ENCODE measurements at regions not wholly inside any gene's neighbourhood (a gene's known extent, or its start where the extent isn't known, plus 50 kb on each side); places are given as distances from the start of the nearest gene placed in this dataset.

DNA sequence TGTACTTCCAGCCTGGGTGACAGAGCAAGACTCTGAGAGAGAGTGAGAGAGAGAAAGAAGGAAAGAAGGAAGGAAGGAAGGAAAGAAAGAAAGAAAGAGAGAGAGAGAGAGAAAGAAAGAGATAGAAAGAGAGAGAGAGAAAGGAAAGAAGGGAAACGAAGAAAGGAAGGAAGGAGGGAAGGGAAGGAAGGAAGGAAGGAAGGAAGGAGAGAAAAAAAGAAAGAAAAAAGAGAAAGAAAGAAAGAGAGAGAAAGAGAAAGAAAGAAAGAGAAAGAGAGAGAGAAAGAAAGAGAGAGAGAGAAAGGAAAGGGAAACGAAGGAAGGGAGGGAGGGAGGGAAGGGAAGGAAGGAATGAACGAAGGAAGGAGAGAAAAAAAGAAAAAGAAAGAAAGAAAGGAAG is 238.6 kb downstream of the ASMT start:
- TF ChIP-seq, protein P1, sequence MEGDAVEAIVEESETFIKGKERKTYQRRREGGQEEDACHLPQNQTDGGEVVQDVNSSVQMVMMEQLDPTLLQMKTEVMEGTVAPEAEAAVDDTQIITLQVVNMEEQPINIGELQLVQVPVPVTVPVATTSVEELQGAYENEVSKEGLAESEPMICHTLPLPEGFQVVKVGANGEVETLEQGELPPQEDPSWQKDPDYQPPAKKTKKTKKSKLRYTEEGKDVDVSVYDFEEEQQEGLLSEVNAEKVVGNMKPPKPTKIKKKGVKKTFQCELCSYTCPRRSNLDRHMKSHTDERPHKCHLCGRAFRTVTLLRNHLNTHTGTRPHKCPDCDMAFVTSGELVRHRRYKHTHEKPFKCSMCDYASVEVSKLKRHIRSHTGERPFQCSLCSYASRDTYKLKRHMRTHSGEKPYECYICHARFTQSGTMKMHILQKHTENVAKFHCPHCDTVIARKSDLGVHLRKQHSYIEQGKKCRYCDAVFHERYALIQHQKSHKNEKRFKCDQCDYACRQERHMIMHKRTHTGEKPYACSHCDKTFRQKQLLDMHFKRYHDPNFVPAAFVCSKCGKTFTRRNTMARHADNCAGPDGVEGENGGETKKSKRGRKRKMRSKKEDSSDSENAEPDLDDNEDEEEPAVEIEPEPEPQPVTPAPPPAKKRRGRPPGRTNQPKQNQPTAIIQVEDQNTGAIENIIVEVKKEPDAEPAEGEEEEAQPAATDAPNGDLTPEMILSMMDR (IDR thresholded peaks at IDR 0.05) = no peak
- no peak for TF ChIP-seq POLR2A (IDR thresholded peaks at IDR 0.05)

Measured in Peyer's patch (tissue), 4 donors.